ENCODE measurements at regions not wholly inside any gene's neighbourhood (a gene's known extent, or its start where the extent isn't known, plus 50 kb on each side); places are given as distances from the start of the nearest gene placed in this dataset.

DNA sequence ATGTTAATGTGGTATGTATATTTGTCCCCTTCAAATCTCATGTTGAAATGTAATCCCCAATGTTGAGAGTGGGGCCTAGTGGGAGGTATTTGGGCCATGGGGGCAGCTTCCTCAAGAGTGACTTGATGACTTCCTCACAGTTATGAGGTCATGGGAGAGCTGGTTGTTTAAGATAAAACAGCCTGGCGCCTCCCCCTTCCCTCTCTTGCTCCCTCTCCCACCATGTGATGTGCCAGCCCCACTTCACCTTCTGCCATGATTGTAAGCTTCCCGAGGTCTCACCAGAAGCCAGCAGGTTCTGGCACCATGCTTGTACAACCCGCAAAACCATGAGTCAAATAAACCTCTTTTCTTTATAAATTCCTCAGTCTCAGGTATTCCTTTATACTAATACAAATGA lies 258.3 kb upstream of the POU3F3 start:
- intact Hi-C loops (cut with micrococcal nuclease): no loop called here

DNA sequence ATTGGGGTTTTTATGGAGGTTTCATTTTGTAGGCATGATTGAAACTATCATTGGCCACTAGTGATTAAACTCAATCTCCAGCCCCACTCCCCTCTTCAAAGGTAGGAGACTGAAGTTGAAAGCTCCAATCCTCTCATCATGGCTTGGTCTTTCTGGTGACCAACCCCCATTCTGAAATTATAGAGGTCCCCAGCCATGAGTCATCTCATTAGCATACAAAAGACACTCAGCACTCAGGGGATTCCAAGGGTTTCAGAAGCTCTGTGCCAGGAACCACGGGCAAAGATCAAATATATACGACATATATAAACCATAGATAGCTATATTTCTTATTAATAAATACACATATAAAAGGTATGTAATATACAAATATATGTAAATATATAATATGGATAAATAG lies 256.0 kb upstream of the POU3F3 start:
- intact Hi-C loops (cut with micrococcal nuclease): no loop called here

DNA sequence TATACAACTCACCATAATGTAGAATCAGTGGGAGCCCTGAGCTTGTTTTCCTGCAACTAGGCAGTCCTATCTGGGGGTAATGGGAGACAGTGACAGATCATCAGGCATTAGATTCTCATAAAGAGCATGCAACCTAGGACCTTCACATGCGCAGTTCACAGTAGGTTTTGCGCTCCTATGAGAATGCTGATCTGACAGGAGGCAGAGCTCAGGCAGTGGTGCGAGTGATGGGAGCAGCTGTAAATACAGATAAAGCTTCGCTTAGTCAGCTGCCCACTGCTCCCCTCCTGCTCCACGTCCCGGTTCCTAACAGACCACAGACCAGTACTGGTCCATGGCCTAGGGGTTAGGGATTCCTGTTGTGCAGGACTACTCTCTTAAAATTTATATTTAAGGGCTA lies 255.3 kb upstream of the POU3F3 start:
- intact Hi-C loops (cut with micrococcal nuclease): no loop called here

DNA sequence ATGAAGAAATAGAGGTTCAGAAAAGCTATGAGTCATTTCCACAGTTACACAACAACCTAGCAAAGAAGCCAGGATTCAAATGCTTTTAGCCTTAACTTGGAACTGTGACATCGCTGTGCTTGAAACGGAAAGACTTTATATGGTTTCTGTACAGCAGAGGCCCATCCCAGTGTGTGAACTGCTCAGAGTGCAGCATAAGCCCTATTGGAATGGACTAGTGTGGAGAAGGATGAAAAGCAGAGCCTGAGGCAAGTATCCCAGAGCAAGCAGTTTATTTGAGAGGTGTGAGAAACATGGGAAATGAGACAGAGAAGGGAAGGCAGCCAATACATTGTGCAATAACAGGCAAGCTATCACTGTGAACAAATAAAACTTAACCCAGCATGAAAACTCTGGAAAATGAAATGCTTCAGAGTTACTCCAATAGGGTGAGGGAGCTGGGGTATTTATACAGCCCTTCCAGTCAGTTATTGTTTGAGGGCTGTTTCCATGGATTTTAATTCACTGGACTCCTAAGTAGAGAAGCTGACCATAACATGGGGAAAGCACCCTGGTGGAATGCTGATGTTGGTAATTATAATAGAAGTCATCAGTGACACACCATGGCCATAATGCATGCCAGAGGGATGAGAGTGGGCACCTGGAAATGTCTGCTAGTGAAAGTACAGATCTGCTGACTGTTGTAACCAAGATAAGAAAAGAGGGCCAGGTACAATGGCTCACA lies 254.0 kb upstream of the POU3F3 start:
- intact Hi-C loops (cut with micrococcal nuclease): no loop called here

DNA sequence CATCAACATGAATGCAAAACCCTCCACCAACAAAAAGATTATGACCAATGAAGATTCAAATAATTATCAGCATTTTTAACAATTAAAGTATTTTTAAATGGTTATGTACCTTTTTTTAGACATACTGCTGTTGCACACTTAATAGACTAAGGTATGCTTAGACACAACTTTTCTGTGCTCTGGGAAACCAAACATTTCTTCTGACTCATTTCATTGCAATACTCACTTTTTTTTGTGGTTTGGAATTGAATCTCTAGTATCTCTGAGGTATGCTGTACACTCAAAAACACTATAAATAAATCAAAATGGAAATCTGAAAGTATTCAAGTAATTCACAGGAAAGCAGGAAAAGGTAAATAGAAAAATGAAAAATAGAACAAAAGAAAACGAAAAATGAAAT lies 247.9 kb upstream of the POU3F3 start:
- intact Hi-C loops (cut with micrococcal nuclease): no loop called here

DNA sequence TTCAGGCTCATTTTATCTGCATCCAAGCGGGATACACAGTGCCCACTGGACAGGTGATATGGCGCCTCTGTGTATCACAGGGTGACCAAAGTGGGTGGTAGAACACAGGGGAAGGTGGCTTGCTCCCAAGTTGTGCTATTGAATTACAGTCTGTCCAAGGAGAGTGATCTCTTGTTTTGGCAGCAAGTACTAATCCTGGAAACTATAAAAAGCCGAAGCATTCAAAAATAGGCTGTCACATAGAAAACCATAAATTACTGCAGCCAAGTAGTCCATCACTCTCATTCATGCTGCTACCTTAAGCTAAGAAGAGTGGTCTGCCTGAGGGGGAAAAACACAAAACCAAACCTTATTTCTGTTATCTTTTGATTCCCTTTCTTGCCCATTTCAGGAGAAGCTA lies 237.1 kb upstream of the POU3F3 start:
- intact Hi-C loops (cut with micrococcal nuclease): no loop called here

DNA sequence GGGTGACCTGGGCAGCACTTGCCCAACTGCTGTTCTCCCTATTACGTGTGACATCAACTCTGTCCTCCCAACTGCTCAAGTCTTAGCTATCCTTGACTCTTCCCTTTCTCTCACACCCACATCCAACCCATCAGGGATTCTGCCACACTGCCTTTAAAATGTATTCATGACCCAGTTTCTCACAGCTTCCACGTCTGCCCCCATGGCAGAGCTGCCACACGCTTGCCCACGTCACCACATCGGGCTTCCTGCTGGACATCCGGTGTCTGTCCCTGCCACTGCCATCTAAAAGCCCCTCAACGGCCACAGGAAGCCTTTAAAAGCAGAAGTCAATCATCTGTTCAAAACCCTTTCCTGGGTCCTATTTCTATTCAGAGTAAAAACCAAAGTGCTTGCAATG lies 233.1 kb upstream of the POU3F3 start:
- intact Hi-C loops (cut with micrococcal nuclease): no loop called here

DNA sequence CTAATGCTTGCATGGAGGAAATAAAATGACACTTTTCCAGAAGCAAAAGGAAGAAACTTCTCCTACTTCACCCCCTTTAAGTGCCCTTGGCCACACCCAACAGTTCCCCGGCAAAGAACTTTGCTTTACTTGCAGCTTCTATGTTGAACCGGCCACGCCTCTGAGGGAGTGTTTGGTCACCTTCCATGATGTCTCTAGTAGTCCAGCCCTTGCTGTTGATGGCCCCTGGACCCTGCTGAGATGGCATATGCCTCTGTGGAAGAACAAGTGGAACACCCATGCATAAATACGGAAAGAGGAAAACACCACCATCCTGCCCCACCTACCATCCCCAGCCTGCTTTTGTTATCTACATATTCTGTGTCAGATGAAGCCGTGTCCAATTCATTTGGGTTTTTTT lies 218.3 kb upstream of the POU3F3 start:
- intact Hi-C loops (cut with micrococcal nuclease): no loop called here

DNA sequence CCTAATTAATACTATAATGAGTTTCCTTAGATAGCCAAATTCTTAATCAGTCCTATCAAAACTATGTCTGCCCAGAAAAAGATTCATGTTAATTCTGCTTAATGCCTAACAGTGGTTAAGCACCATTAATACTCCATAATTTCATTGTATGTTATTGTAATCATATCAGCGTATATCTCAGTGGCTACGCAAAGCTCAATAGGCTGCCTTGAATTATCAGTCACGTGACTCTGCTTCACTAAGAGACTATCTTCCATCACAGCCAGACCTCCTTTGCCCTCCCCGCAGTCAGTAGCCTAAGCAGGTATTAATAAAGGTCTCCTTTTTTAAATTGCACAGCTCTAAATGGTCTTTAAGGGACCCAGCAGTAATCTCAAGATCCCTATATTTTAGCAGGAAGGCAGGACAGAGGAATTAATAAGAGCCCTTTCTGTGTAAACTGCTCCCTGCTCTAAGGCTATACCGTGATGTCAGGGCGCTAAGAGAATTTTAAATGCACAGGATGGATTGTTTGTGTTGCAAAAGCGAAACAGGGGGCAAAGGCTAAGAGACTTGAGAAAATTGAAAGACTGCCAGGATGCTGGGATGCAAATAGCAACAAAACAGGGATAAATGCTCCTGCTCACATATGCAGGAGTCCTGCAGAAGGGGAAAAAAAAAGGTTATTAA lies 215.6 kb upstream of the POU3F3 start:
- intact Hi-C loops (cut with micrococcal nuclease): no loop called here

DNA sequence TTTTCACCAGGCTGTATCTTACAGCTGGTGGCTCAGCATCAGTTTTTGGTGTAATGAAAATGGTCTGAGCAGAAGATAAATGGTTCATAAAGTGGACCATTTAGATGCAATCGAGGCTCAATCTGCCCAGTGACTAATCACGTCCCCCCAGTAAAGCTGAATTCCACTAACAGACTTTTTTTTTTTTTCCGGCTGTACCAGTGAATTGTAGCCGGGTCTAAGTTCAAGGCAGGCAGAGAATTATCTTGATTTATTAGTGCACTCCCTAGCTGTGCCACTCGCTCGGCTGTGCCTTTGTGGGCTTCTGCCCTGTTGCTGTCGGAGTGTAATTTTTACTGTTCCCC lies 215.1 kb upstream of the POU3F3 start:
- intact Hi-C loops (cut with micrococcal nuclease): no loop called here

DNA sequence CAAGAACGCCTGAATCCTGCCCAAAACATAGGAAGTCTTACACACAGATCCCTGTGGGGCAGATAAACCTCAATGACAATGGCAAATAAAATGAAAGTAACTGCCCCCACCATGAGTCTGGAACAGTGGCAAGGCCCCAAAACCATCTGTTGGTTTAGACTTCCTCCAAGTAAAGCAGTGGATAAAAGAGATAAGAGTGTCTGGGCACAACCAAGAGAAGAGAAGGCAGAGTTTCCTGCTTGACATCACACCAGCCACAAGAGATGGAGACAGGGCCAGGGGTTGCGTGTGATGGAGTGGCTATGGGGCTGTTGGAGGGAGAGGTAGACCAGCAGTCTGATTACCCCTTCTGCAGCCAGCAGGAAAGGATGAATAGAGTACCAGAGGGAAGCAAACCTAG lies 212.1 kb upstream of the POU3F3 start:
- intact Hi-C loops (cut with micrococcal nuclease): no loop called here

DNA sequence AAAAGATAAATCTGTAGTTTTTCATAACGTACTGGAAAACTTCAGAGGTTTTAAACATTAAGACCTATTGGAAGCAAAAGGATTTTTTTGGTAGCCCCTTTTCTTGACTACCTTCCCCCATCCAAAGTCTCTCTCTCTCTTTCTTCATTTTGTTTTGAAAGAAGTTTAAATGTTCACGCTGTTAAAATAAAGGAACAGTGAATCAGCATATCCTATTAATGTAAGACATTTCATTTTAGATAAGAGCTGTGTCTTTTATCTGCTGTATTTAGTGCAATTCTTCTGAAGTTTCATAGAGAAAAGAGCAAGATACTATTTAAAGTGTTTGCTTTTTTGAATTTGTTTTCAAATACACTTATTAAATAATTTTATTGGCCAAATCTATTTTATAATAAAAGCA lies 205.5 kb upstream of the POU3F3 start:
- intact Hi-C loops (cut with micrococcal nuclease): no loop called here

DNA sequence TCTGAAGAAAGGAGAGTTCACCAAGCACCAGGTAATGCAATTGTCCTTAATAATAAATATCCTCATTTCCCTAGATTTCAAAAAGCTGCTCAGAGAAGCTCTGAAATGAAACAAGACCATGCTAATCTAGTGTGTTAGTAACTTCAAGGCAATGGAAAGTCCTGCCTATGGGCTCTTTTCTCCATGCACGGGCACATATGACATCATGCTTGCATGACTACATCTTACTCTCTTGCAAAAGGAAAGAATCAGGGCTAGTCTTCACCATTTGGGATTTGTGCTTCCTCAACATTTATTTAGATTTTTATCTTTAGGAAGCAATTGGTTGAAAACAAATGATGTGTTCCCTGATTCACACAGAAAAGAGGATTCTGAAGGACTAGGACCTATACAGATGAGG lies 204.0 kb upstream of the POU3F3 start:
- intact Hi-C loops (cut with micrococcal nuclease): no loop called here

DNA sequence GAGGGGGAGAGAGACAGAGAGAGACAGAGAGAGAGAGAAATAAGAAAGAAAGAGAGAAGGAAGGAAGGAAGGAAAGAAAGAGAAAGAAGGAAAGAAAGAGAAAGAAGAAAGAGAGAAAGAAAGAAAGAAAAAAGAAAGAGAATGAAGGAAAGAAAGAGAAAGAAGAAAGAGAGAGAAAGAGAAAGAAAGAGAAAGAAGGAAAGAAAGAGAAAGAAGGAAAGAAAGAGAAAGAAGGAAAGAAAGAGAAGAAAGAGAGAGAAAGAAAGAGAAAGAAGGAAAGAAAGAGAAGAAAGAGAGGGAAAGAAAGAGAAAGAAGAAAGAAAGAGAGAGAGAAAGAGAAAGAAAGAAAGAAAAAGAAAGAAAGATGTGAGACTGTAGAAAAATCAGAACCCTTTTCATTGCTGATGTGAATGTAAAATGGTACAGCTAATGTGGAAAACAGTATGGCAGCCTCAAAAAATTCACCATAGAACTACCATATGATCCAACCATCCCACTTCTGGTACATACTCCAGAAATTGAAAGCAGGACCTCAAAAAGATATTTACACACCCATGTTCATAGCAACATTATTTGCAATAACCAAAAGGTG lies 203.4 kb upstream of the POU3F3 start:
- intact Hi-C loops (cut with micrococcal nuclease): no loop called here

DNA sequence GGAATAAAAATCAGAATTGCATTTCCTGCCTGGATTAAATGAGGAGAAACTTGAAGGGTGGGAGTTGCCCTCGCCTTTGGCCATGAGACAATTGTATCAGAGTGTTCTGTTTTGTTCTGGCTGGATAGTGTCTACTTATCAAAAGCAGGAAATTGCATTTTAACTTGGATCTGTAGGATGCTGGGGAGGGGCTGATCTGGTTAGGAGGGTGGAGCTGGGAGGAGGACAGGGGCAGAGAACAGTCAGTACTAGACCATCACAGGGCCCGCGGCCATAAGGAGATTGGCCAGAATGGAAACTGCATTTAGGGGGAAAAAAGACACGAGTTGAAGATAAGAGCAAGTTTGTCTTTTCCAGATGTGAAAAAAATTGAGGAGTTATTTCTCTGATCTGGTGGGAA lies 199.1 kb upstream of the POU3F3 start:
- intact Hi-C loops (cut with micrococcal nuclease): no loop called here

DNA sequence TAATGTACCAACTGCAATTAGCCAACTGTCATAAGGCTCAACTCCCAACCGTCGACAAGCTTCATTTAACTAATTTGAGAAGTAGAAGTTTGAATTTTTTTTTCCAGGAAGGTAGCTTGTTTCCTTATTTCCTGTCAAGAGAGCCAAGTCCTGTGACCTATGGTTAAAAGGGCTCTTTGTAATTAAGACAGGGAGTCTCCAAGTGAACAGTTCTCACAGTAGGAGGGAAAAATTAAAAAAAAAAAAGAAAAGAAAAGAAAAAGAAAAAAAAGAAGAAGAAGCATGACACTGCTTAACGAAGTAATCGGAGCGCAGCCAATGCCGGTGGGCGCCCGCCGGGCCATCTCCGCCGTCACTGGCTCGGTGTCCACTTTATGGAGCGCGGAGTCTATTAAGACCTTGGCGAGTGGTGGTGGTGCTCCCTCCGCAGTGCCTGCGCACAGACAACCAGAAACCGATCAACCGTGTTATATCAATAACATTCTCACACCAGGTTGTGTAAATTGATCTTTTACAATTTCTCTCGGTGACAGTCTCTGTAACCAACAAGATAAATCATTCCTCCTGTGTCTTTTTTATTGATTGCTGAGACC lies 197.2 kb upstream of the POU3F3 start:
- intact Hi-C loops (cut with micrococcal nuclease): no loop called here

DNA sequence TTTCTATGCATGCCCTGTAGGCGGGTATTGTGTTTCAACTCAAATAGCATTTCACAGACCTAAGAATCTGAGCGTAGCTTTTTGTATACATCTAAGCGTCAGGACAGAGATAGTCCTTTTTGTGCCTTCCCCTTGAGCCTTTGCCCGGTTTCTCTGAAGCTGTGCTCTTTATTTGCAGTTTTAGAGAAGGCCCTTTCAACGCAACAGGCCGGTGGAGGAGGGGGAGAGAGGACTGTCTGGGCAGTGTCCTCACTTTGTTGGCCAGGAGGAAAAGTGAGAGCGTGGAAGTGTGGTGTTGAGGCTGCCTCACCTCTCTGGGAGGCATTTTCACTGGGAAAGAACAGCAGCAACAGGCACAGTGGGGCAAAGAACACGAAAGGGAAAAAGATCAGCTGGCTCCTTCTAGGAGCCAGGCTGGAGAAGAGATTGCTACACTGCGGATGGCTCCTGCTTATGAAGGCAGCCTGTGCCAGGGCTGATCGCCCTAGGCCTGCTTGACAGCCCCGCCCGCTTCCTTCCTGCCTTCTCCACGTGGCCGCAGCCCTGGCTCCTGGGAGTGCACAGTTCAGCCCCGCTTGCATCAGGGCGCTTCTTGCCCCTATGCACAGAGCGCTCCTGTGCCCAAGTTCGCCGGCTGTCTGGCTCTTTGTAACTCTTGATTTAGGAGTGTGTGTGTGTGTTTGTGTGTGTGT lies 195.6 kb upstream of the POU3F3 start:
- intact Hi-C loops (cut with micrococcal nuclease): no loop called here

DNA sequence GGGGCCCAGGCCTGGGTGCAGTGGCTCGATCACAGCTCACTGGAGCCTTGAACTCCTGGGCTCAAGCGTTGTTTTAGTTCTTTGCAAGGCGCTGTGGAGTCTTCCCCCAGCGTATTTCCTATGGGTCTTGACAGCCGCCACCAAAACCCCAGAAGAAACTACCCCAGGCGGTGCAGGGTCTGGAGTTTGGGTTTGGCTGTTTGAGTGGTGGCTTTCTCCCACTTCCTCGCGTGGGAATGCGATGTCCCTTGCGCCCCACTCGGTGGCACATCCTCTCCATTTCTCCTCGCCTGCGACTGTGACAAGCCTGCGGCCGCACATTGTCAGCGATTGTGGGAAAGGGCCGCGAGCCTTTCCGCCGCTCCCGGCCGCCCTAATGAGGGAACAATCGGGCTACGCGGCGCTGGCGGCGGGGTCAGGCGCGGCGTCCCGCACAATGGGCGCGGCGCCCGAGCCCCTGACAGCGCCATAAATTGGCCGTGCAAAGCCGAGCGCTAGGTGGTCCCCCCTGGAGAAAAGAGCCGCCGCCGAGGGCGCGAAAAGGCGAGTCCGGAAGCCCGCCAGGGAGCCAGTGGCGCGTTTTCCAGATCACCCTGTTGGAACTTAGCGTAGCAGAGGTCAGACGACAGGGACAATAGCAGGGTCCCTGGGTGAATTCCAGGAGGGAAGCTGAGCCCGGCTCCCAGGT lies 194.9 kb upstream of the POU3F3 start:
- intact Hi-C loops (cut with micrococcal nuclease): no loop called here

DNA sequence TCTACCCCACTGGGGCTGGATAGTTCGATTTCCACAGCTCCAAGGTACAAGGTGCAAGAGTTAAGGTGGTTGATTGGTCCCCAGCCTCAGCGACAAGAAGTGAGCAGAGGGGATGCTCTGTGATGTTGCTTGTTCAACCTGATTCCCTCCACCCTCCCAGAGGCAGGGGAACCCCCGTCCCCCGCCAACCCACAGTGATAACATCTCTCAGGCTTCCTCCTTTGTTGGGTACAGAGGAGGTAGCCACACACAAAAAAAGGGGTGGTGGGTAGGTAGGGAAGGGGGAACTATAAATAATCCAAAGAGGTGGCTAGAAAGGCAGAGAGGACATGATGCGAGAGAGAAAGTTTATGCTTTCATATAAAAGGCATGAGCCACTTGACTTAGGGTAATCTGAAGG lies 192.9 kb upstream of the POU3F3 start:
- intact Hi-C loops (cut with micrococcal nuclease): no loop called here

DNA sequence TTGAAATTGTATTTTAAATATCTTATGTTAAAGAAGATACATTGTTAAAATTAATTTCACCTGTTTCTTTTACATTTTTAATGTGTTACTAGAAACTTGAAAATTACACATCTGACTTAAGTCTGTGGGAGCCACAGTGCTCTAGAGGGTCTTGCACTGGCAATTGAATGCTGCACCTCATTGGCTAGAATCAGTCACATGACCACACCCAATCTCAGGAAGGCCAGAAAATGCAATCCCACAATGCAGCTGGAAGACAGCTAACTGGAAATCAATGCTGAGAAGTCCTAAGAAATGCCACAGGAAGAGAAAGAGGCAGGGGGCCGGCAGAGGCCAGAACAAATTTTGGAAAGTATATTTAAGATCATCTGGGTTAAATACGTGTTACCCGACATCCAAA lies 189.2 kb upstream of the POU3F3 start:
- intact Hi-C loops (cut with micrococcal nuclease): no loop called here

DNA sequence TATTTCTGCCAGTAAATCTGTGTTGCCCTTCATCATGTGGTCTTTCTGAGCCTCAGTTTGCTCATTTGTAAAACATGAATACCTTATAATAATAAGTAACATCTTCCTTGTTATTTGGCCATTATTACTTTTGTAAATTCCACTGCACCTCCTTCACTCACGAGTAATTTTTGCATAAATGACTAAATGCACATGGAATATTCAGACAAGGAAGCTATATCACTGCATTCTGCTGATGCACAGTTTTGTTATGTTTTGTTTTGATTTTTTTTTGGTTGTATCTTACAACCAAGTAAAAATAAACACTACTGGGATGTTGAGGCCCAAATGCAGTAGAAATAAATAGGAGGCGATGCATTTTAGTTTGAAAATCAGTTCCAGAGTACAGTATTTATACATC lies 185.3 kb upstream of the POU3F3 start:
- intact Hi-C loops (cut with micrococcal nuclease): no loop called here

DNA sequence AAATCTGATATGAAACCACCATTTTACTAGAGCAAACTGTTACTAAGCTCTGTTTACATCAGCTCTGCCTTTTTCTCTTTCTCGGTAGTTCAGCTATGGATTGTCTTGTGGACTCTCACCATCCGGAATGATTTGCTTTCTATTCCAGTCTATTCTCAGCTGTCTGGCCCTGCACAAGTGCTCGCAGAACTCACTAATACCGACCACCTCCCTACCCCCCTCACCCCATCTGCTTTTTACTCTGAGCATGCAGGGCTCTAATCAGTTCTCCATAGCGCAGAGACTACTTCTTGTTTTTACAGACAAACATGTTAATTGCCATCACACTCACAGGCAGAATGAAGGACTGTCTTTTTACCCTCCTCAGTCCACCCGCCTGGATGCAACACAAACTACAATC lies 180.7 kb upstream of the POU3F3 start:
- intact Hi-C loops (cut with micrococcal nuclease): no loop called here
